HG03558 (cell line): ENCODE measurements at regions not wholly inside any gene's neighbourhood (a gene's known extent, or its start where the extent isn't known, plus 50 kb on each side); places are given as distances from the start of the nearest gene placed in this dataset.
"Not testable (repeated sequence)": the region's sequence is repeated elsewhere in the genome, so short reads cannot be mapped to it uniquely, and the experiment has no call there.

Experiments used
- ATAC-seq: cut with Tn5 transposase; IDR thresholded peaks from one replicate; pipeline ENCODE4 v1.9.1; 2021; ENCODE audit warnings: moderate number of reproducible peaks; ENCODE audit not compliant: unreplicated experiment; ENCODE audit errors: extremely low read depth

DNA sequence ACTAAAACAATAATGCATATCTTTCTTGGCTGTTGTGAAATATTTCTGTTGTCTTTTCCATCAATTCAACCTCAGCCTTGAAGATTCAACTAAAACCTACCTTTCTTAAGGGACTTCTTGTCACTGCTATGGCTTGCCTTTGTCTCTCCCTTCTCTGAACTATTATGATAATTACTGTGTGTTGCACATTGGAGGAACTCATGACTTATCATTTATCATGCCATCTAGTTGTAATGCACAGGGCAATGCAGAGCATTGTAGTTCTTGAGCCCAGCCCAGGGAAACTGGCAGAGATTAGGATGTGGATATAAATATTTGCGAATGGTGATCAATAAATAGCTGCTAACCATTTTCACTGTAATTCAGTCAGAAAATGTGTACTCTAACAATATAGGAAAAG is 427.1 kb upstream of the FRG2C start:
- ATAC-seq = no peak

DNA sequence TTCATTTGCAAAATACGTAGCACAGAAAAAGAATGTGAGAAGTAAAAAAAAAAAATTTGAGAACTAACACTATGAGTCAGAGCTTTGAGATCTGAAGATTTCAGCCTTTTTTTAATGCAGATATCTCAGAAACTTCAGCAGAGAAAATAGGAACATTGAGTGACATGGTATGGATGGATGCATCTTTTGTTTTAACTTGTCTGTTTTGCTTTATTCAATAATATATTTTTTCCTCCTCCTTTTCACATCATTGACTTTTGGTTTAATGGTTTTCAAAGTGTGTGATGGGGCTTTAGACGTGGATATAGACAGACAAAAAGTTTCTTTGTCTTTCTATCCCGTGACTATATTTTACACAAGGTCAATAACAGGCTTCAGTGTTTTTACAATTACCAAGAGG is 426.7 kb upstream of the FRG2C start:
- ATAC-seq = no peak

DNA sequence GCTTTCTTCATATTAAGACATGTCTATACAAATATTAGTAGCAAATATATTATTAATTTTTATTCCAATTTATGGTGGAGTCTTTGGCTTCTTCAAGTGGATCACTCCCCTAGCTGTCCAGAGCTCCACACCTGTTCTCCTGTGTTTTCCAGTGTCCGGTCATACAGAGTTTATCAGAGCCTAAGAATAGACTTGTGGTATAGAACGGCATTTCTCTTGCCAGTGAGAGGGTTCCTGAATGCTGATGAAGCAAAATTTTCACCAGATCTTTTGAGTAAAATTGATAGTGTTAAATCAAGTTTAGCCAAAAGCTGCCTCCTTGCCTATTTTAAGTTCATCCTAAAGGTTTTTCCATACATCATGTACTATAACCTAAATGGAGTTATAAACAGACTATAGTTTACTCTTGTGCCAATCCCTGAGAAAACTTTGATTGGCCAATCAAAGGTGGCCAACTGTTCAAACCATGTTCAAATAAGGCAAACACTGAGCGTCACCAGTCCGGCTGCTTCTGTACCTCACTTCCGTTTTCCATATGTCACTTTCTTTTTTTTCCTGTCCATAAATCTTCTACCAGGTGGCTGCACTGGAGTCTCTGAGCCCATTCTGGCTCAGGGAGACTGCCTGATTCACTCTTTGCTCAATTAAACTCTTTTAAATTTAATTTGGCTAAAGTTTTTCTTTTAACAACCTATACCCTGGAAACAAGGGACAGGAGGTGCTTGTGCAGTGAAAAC is 422.7 kb upstream of the FRG2C start:
- ATAC-seq = not testable (repeated sequence)

DNA sequence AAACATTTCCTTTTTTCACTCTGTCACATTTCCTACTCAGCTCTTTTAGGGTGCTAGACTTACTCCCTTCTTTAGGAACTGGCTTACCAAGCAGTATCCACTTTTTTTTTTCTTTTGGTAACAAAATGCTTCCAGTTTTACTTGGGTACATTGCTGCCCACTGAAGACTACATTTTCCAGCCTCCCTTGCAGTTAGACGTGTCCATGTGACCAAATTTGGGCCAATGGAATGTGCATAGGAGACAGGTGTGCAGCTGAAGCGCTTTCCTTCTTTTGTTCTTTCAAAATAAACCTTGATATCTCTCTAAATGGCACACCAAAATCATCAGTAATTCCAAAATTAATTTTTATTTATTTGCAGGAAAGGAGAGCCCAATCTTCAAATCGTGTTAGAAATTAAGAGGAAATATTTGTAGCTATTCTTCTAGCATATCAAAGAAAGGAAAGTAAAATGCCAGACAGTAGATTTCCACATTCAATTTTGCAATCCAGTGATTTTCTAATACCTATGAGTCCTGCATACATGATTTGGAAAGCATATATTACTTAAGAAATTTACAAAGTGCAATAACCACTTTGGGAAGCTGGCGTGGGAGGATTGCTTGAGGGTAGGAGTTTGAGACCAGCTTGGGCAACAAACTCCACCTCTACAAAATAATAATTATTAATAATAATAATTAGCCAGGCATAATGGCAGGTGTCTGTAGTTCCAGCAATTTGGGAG is 422.0 kb upstream of the FRG2C start:
- no peak for ATAC-seq

DNA sequence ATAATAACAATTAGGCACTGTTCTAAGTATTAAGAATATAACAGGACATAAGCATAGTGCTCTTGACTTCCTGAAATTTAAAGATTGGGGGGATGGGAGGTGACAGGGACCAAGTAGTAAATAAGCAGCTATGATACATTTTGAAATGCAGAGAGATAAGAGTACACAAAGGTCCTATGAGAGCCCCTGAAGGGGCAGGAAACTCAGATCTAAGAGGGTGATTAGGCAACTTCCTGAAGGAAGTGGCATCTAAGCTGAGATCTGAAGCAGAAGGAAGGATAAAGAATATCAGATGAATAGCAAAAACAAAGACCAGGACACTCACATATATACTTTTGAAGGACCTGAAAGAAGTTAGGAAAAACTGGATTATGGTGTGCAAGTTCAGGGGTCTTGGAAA is 415.2 kb upstream of the FRG2C start:
- no peak for ATAC-seq

DNA sequence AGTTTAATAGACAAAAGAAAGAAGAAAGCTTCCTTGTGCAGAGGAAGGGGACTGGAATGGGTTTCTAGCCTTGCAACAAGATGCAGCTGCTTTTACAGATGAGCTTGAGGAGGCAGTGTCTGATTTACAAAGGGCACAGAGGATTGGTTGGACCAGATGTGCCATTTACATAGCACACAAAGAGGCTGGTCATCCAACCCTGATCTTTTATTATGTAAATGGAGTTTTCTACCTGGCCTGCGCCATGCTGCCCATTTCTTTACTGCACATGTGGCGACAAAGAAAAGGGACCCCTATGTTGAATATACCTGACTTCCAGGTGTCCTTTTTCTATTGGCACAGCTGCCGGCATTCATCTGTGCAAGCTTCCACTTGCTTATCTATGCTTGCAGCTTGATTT is 409.4 kb upstream of the FRG2C start:
- no peak for ATAC-seq

DNA sequence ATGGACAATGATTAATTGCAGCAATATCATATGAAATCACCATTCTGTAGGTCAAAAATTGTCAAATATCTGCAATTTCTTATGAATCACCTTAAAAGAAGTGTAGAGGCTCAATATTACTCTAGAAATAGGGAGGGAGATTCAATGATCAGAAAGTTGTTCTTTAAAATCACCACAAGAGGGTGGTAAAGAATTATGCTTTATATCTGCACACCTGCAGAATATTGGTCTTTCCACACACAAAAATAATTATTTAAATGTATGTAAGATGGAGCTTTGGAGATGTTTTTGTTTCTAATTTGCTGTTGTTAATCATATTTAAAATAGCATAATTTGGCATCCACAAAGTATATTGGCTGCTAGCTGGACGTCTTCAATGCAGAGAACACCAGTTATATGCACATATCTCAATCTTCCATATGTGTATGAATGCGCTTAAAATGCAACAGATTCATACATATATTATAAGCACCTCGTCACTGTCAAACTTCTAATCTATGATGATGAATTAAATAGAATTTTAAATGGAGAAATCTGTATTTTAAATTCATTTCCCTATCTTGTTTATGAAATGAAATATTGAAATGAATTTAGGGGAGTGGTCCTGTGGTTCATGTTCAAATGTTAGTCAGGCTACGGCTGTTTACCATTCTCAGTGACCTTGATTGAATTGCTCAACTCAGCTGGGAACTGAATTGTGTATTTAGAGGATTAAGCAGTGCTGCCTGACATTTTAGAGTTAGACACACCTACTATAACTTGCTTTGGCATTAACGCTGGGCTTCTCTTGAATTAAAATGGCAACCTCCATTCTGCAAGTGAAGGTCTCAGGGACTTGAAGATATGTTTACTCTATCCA is 405.1 kb upstream of the FRG2C start:
- not testable (repeated sequence) for ATAC-seq

DNA sequence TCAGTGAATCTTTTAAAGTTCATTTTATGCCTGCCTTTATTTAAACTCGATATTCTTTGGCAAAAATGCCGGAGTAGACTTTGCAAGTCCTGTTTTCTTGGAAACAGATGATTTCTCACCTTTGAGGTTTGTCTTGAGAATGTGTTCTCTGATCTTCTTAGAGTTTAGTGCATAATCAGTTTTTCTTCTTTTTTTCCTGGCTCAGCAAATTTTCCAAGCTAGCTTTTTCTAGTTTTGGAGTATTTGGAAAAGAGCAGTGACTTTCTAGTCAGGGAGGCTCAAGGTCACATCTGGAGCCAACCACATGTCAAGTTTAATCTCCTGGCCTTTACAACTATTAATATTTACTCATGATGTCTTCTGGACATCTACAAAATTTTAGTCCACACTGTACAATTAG is 403.2 kb upstream of the FRG2C start:
- not testable (repeated sequence) for ATAC-seq

DNA sequence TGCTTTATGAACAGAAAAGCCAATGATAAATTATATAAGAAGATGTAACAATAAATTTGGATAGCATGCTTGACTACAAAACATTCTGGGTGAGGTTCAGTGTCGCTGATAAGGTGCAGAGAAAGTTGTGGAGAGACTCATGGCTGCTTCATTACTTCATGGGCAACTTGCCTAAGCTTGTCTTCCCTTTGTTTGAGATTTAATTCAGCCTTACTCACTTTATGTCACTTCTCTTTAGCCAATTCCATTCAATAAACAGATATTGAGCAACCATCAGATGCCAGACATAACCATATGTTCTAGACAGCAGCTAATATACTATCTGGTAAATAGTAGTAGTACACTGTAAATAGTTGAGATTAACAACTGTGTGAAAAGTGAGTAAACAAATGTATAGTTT is 401.5 kb upstream of the FRG2C start:
- no peak for ATAC-seq

GRCh38 chr3:75265897-75266296 is 398.2 kb upstream of the FRG2C start:
- ATAC-seq = no peak

DNA sequence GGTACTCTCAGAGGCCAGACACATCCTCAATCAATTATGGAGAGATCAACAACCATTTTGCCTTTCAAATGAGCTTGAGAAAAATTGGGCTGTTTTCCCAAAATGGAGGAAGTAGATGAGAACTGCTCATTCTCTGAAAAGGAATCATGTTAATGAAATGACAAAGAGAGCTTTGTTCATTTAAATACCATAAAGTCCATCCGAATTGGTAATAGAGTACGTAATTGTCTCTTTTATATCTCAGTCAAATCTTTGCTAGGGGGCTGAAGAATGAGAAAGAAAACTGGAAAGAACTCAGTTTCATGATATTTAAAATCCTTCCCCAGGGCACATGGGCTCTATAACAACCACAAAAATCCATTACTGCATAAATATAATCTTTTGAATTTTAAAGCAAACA is 395.6 kb upstream of the FRG2C start:
- not testable (repeated sequence) for ATAC-seq

GRCh38 chr3:75272237-75272636 is 391.9 kb upstream of the FRG2C start:
- not testable (repeated sequence) for ATAC-seq

GRCh38 chr3:75272691-75273090 is 391.4 kb upstream of the FRG2C start:
- no peak for ATAC-seq

- not testable (repeated sequence) for ATAC-seq
Observed at GRCh38 chr3:75285531-75286148, 378.5 kb upstream of the FRG2C start.

DNA sequence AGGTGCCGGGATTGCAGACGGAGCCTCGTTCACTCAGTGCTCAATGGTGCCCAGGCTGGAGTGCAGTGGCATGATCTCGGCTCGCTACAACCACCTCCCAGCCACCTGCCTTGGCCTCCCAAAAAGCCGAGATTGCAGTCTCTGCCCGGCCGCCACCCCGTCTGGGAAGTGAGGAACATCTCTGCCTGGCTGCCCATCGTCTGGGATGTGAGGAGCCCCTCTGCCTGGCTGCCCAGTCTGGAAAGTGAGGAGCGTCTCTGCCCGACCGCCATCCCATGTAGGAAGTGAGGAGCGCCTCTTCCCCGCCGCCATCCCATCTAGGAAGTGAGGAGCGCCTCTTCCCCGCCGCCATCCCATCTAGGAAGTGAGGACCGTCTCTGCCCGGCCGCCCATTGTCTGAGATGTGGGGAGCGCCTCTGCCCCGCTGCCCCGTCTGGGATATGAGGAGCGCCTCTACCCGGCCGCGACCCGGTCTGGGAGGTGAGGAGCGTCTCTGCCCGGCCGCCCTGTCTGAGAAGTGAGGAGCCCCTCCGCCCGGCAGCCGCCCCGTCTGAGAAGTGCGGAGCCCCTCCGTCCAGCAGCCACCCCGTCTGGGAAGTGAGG is 375.1 kb upstream of the FRG2C start:
- ATAC-seq = not testable (repeated sequence)

DNA sequence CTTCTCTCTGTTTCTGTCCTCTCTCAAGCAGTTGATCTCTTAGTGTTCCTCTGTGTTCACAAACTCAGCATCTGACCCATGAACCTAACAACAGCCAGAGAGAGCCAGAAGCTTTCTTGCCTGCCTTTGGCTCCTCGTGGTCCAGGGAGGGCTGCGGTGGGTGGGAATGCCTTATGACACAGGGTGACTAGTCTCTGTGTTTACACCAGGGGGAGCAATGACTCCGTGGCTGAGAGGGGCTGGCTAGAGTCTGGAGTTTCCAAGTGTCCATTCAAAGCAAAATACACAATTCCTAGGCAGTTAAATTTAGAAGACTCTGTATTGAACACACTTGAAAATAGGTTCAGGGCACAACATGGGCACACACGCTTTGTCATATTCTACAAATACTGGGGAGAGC is 370.0 kb upstream of the FRG2C start:
- no peak for ATAC-seq

DNA sequence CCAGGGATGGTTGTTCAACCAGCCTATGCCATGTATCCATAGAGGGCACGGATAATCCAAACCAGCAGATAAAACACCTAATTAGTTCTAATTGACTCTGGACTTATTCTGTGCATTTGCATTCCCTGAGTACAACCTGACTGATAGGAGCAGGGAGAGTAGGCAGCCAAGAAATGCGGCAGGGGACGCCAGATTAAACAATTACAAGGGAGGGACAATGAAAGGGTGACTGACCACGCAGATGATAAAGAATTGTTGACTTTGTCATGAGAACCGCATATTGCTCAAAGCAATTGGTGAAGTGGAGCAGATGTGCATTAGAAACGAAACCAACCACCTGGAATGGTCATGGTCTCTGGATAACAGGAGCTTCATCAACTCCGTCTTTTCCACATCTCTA is 369.1 kb upstream of the FRG2C start:
- ATAC-seq = no peak

GRCh38 chr3:75296858-75297257 is 367.3 kb upstream of the FRG2C start:
- ATAC-seq = no peak

GRCh38 chr3:75300606-75301005 is 363.5 kb upstream of the FRG2C start:
- ATAC-seq = no peak

DNA sequence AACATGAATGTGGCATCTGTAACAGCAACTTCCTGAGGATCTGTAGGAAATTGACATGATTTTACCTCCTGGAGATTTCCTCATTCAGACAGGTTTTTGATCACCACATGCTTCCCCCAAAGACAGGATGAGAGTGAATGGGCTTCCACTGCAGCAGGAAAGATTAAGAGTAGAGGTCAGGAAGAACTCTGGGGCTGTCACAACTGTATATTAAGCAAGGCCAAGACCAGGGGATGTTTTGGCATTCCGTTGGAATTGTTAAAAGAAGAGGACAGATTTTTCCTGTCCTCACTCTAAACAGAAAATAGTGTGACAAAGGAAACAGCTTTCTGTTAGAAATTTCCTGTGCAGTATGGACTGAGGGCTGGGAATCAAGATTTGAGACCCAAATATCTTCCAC is 363.1 kb upstream of the FRG2C start:
- not testable (repeated sequence) for ATAC-seq
